Uterus (tissue), 2 donors: ENCODE measurements at regions not wholly inside any gene's neighbourhood (a gene's known extent, or its start where the extent isn't known, plus 50 kb on each side); places are given as distances from the start of the nearest gene placed in this dataset.

Experiments used
- CTCF ChIP-seq, 4 experiments: fragments of 200-600 bp in 2 of 4; fragments of 450-650 bp in 2 of 4; sonication (generic) in 2 of 4; IDR thresholded peaks; one replicate each; pipeline ENCODE4 v1.5.1; 2016 to 2019; ENCODE audit warnings: antibody characterized with exemption in 4 of 4, mild to moderate bottlenecking in 2 of 4, moderate library complexity in 1 of 4
- POLR2A ChIP-seq, 2 donors: fragments of 450-650 bp; IDR thresholded peaks; one replicate each; pipeline ENCODE4 v1.6.1; 2016; ENCODE audit warnings: antibody characterized with exemption in 2 of 2, mild to moderate bottlenecking in 1 of 2, moderate library complexity in 1 of 2

GRCh38 chr13:50319635-50320255 is 304.5 kb downstream of the KCNRG start:
- TF ChIP-seq CTCF (IDR thresholded peaks at IDR 0.05) (no peak), POLR2A (IDR thresholded peaks at IDR 0.05) (no peak)
